Medulla oblongata (tissue), 1 donor: ENCODE measurements at regions not wholly inside any gene's neighbourhood (a gene's known extent, or its start where the extent isn't known, plus 50 kb on each side); places are given as distances from the start of the nearest gene placed in this dataset.
"Not testable (repeated sequence)": the region's sequence is repeated elsewhere in the genome, so short reads cannot be mapped to it uniquely, and the experiment has no call there.

Experiments used
- DNase-seq: peaks from one replicate; pipeline ENCODE4 v3.0.0-alpha.2; 2015; ENCODE audit errors: extremely low spot score

DNA sequence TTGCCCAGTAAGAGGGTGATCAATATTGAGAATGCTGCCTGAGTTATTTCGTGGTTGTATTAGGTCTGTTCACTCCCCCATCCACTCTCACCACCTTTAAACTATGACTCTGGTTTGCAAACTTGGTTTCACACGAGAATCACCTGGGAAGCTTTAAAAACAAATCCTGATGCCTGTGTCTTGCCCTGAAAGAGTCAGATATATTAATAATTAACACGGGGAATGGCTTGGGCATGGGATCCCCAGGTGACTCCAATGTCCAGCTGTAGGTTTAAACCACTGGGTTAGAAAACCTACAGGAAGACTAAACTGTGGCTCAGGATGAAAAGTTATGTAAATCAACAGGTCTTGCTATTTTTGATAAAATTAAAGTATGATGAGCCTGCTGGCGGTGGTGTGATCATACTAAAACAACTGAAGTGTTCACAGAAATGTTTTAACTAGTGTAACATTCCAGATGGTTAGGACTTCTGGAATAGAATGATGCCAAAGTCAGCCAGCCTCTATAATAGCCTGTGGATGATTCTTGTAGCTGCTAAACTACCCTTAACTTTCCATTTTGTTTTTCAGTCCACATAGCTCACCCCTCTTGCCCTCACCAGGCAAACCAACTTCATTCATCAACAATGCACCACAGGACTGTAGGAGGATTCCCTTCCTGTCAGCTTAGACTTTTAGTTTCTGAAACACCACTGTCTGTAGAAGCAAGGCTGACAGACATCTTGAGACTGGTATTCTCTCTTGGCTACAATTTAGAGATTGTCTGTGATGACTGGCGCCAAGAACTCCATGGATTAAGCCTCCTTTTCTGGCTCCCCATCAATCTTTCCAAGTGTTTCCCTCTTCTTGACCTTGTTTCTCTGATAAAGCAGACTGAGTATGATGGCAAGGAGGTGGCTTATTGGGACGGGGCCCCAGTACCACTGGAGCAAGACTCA lies 119.1 kb upstream of the ADAMTS9 start:
- DNase-seq = no peak

DNA sequence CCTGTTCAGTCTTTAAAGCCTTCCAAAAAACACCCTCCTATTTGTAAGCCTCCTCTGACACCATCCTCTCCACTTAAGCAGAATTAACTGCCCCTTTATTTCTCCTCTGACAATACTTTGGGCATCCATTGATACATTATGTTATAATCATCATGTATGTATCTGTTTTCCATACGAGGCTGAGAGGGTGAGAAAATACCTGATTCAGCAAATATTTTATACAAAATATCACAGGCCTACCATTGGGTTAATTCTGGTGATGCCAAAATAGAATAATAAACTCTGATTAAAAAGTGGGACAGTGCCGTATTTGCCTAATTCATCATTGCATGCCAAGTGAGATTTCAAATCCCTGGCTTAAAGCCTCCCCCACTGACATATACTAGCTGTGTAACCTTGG lies 118.2 kb upstream of the ADAMTS9 start:
- DNase-seq = no peak

DNA sequence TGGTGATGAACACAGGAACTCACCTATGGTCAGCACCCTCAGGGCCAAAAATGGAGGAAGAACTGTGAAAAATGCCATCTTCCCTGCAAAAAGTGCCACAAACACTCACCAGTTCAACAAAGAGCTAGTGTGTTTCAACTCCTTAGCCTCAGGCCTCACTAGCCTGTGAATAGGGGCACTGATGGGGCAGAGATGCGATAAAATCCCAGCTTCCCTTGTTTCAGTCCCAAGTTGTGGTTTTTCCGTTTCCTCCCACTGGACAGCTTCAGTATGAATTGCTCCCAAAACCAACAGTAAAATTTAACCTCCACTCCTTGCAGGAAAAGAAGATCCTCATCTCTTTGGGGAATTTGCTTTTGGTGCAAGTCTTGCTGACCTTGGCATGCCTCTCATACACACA lies 117.4 kb upstream of the ADAMTS9 start:
- DNase-seq = peak; percentile 48

DNA sequence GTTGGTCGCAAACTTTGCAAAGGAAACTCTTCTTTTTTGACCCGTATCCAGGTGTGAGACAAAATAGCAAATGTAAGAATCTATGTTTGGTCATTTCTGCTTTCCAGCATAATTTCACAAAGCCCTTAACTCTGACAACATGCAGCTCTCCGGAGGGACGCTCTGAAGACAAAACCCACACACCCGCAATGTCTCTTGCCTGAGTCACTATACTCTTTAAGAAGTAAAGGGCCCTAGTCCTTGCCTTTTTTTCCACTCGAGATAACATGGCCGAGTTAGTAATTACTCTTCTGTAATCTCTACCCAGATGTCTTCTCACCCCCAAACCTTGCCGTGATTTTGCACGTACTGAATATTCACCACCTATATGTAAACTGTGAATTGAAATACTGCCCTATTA lies 115.7 kb upstream of the ADAMTS9 start:
- DNase-seq = no peak

DNA sequence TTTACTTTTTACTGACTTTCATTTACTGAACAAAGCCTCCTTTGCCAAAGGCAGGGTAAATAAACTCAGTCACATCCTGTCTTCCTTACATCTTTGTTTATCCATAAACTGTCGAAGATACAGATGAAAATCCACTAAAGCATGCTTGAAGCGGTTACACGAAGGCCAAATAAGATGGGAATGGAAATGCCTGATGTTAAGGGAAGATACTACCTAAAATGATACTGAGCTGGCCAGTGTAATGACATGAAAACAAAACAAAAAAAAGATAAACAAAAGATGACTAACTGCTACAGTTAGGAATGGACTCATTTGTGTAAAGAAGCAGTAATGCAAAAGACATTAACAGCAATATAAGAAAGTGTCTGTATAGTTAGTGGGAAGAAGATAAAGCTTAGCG lies 114.7 kb upstream of the ADAMTS9 start:
- DNase-seq = no peak

DNA sequence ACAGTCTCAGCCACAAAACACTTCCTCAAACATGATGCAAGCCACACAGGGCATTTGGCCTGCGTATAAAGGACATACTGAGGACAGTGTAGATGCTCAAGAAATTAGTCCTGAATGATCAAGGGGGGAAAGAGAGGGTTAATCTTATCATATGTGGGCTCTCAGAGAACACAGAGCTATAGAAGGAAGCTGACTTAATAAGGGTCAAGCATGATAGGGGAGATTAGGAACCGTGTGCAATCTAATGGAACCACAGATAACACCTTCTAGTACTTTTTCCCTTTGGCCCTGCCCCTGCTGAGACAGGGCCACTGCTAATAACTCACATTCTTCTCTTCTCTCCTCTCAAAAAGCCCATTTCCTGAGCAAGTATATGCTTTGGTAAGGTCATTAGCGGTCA lies 114.1 kb upstream of the ADAMTS9 start:
- no peak for DNase-seq

DNA sequence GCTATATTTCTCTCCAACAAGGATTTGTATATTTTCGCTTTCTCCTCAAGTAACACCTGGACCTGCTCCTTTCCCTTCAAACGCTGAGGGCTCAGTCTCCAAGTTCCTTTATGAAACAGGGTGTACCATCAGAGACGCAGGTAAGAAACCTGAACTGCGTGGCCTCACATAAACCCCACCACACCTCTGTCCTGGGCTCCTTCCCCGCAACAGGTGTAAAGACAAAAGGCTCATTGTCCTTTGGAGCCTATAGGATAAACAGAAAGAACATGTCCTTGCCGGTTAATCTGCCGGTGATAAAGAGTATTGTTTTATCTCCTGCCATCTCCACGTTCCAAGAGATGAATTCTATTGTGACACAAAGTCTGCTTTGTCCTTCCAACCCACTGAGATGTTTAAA lies 111.8 kb upstream of the ADAMTS9 start:
- no peak for DNase-seq

DNA sequence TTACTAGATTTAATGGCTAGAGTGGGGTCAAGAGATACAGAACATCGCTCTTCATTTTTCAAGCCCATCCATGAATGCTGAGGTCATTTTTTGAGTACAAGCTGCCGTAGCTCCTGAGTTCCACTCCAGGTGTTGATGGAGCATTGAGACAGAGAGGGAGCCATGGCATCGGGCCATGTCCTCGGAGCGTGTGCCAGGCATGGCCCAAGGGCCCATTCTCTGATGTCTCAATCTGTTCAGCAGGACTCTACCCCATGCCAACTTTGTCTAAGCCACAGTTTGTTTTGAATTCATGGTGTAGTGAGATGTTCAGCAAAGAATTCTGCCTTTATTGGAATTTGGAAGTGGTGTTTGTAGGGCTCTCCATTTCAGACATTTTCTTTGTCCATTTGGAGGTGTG lies 110.5 kb upstream of the ADAMTS9 start:
- no peak for DNase-seq

DNA sequence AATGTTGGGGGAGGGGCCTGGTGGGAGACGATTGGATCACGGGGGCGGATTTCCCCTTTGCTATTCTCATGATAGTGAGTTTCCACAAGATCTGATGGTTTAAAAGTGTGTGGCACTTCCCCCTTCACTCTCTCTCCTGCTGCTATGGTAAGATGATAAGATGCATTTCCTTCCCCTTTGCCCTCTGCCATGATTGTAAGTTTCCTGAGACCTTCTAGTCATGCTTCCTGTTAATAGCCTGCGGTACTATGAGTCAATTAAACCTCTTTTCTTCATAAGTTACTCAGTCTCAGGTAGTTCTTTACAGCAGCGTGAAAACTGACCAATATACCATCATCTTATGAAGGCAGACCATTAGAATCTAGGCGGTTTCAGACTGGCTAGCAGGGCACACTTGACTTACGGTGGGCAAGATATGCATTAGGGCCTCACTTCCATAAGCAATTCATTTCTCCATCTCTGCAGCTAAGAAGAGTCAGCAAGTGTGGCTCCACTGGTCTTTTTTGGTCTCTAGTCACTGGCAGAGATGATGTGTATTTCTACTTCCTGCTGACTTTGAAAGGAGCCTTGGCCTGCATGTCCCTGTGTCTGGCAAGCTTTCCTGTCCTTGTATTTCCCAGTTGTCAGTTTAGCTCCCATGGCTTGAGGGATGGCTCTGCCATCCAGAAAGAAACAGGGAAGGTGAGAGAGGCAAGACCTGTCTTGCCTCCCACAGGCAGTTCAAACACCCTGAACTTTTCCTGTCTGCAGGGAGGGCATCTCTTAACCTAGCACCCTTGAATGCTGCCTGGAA lies 109.0 kb upstream of the ADAMTS9 start:
- peak; percentile 37 for DNase-seq

DNA sequence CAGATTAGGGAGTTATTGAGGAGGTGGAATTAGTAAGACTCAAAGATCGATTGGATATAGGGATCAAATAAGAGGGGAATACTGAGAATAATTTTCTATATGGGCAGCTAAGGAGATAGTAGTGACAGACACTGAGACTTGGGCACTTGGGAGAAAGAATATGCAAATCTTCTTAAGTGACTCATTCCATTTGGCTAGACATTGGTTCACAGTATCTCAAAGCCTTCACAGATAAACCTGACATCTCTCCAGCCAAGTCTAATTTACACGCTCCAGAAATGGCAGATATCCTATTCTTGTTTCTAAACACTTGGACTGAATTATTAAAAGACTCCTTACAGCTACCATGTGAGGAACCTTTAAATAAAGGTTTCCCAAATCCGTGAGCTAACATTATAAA lies 104.6 kb upstream of the ADAMTS9 start:
- DNase-seq = no peak

DNA sequence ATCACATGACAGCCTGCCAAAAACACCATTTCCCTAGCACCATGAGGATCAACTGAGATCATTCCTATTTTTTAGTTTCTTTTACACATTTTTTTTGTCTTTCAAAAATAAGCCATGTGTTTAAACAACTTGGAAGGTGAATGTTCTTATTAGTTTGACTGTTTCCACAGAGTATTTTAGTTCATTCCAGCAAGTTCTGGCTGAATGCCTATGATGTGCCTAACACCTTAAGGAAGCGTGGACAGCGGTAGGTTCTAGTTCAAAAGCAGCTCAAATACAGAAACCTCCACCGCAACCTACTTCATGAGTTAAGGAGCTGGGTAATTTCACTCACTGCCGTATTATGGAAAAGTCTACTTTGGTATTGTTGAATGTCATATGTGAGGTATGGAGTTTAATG lies 101.3 kb upstream of the ADAMTS9 start:
- no peak for DNase-seq

DNA sequence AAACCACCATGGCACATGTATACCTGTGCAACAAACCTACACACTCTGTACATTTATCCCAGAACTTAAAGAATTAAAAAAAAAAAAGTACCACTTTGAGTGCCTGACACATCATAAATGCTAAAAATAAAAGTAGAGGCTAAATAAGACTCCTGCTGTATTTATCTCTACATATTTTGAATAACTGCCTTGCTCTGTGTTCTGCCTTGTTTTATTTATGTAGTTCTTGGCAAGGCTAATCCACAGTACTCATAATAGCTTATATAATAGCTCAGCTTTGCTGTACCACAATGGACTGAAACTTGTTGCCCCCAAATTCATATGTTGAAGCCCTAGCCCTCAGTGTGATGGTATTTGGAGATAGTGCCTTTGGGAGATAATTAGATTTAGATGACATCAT lies 95.4 kb upstream of the ADAMTS9 start:
- DNase-seq = no peak

DNA sequence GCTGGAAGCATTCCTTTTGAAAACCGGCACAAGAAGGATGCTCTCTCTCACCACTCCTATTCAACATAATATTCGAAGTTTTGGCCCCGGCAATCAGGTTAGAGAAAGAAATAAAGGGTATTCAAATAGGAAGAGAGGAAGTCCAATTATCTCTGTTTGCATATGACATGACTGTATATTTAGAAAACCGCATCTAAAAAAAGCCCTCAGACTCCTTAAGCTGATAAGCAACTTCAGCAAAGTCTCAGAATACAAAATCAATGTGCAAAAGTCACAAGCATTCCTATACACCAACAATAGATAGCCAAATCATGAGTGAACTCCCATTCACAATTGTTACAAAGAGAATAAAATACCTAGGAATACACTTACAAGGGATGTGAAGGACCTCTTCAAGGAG lies 93.1 kb upstream of the ADAMTS9 start:
- DNase-seq = not testable (repeated sequence)

DNA sequence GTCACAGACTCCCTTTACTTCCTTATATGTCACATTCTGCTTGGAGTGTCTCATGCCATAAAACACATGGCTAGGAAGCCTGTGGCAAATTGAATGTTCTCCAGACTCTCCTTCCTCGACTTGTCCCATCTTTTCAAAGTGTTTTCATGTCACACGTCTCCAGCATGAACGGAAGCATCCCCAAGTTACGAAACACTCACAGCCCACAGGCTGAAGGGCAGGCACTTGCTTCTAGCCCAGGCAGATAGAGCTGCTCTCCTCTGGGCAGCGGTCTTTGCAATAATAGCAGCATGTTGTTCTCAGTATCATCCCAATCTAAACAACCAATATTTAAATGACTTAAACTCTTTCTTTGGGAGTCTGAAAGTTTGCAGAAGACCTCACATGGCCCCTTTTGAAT lies 85.3 kb upstream of the ADAMTS9 start:
- no peak for DNase-seq

DNA sequence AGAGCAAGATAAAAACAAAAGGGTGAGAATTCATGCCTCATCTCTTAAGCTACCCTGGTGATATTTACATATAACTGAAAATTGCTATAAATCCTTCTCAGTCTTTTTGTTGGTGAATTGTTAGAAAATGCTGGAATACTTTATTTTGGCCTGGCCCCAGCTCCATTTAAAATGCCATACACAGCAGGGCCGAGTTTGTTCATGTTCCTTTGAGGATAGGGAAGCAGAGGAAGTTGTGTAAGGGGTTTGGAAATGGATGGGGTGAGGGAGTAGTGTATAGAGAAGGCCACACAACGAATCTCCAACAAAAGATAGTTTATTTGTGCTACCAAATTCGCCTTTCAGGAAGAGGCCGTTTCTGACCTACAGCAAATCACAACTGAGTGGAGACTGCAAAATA lies 78.6 kb upstream of the ADAMTS9 start:
- no peak for DNase-seq

DNA sequence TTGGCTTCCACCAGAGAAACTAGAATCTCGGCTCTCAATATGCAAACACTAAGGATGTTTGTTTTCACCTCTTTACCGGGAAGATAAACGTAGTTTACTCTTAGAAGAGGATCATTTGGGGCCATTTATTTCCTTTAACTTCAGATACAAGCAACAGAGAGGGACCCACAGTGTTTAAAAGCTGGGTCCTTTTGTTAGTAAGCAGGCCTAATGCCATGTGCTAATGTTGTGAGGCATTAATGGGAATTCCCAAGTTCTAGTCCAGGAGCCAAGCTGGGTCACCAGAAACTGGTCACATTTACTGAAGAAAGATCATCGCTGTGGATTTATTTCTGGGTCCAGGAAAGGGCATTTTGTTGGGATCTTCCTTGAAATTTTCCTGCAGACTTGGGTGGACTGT lies 78.1 kb upstream of the ADAMTS9 start:
- no peak for DNase-seq

DNA sequence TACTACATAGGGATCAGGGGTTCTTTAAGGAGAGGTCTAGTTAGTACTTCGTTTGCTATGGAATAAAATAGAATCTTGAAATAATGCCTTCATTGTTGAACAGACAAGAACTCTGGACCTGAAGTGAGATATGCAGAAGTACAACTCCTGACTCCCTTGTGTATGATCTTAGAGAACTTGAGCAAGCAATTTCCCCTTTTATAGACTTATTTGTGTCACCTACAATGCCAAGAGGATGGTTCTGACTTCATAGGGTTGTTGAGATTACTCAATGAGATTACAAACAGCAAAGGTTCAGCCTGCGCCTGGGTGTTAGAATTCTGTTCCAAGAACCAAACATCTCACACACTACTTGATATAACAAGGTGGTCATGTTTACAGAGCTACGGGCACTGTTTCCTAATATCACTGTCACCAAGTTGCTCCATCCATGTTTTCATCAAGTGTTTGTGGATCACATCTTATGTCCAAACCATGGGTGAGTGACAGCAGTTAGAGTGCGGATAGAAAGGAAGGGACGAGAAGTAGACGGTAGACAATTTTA lies 76.7 kb upstream of the ADAMTS9 start:
- DNase-seq = no peak

DNA sequence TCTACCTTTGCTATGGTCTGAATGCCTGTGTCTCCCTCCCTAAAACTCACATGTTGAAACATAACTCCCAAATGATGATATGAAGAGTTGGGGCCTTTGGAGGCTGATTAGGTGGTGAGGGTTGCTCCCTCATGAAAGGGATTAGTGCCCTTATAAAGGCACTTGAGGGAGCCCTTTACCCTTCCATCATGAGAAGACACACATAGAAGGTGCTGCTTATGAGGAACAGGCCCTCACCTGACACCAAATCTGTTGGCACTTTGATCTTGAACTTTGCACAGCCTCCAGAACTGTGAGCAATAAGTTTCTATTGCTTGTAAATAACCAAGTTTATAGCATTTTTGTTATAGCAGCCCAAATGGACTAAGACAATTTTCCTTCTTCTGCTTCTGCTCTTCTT lies 76.2 kb upstream of the ADAMTS9 start:
- DNase-seq = no peak

DNA sequence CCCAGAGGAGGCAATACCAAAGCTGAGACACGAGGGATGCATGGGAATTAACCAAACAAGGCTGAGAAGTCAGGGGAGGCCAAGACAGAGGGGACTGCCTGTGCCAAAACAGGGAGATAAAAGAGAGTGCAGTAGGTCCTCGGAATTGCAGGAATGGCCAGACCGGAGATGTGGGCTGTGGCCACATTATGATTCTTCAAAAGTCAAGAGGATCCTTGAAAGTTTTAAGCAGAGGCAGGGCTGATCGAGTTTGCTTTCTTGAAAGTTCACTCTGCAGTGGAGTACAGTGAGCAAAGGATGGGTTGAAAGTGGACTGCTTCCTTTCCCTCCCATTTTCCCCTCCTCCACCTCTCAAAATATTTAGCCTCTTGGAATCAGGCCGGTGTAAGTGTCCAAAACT lies 73.9 kb upstream of the ADAMTS9 start:
- no peak for DNase-seq

DNA sequence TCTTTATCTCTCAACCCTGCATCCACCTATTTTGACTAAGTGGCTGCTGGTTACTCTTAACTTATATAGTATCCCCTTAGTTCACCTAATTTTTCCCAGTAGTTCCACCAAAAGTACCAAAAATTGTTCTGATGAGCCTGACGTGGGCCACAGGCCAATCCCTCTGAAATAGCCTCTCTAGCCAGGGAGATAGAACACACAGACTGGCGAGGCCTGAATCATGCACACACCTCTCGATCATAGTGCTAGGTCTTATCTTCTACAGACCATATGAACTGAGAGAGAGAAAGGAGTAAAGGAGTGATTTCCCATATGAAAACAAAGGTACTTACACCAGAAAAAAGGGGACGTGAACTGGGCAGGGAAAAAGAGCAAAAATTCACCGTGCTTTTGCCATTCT lies 72.5 kb upstream of the ADAMTS9 start:
- no peak for DNase-seq

DNA sequence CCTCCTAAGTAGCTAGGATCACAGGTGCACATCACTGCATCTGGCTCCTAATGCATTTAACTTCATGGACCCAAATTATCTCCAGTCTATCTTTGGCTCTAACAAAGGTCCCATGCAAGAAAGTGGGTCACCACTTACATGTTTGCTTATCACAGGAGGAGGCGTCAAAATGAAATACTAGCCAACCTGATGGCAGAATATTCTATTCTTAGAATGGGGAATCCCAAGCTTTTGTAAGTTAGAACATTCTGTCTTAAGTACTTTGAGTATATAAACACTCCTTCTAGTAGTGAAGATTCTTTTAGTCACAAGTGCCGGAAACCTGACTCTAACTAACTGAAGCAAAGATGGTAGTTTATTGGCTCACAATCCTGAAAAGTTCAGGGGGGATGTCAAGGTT lies 72.0 kb upstream of the ADAMTS9 start:
- no peak for DNase-seq

DNA sequence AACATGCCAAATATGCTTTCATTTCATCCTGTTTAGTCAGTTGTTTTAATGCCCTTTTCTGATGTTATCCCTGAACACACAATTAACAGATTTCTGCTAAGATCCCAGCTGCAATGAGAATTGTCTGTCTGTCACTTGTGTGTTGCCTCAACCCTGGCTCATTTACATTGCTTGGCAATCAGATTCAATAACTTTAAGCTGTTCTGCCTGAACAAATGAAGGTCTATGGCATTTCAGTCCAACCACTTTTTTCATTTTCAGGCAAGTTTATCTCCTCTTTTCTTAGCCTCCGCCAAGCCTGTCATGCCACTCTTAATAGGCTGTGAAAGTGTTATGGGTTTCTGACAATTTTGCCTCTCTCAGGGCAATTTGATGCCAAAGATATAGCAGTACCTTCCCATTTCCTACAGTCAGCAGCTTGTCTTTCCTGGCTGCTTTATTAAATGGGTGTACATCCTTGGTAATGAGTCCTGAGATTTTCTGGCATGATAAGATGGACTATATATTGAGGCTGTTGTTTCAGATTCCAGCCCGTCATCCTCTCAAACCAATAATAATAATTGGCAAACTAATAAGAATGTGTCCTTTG lies 68.7 kb upstream of the ADAMTS9 start:
- DNase-seq = no peak
